HG03095 (cell line): ENCODE measurements at regions not wholly inside any gene's neighbourhood (a gene's known extent, or its start where the extent isn't known, plus 50 kb on each side); places are given as distances from the start of the nearest gene placed in this dataset.
"Not testable (repeated sequence)": the region's sequence is repeated elsewhere in the genome, so short reads cannot be mapped to it uniquely, and the experiment has no call there.

Source experiments
- ATAC-seq: cut with Tn5 transposase; IDR thresholded peaks from one replicate; pipeline ENCODE4 v1.9.1; 2021; ENCODE audit warnings: moderate library complexity; ENCODE audit not compliant: unreplicated experiment

GRCh38 chr10:28188526-28188925 lies 114.3 kb downstream of the MPP7 start:
- no peak for ATAC-seq

- ATAC-seq: no peak
Measured at GRCh38 chr10:28186887-28187578, 115.8 kb downstream of the MPP7 start.

- ATAC-seq: no peak
Measured at GRCh38 chr10:28186461-28186860, 116.4 kb downstream of the MPP7 start.

GRCh38 chr10:28184810-28185209 lies 118.1 kb downstream of the MPP7 start:
- ATAC-seq: no peak

- ATAC-seq: no peak
Measured at GRCh38 chr10:28181478-28182096, 121.3 kb downstream of the MPP7 start.

- no peak for ATAC-seq
Measured at GRCh38 chr10:28180654-28181053, 122.2 kb downstream of the MPP7 start.

GRCh38 chr10:28179743-28180099 lies 123.1 kb downstream of the MPP7 start:
- ATAC-seq: no peak

- ATAC-seq: no peak
Measured at GRCh38 chr10:28179006-28179742, 123.7 kb downstream of the MPP7 start.

- peak; percentile 63 for ATAC-seq
Measured at GRCh38 chr10:28177944-28178637, 124.8 kb downstream of the MPP7 start.

GRCh38 chr10:28176498-28176897 lies 126.4 kb downstream of the MPP7 start:
- not testable (repeated sequence) for ATAC-seq

GRCh38 chr10:28172223-28172610 lies 130.6 kb downstream of the MPP7 start:
- ATAC-seq: no peak

- no peak for ATAC-seq
Measured at GRCh38 chr10:28171468-28172222, 131.2 kb downstream of the MPP7 start.

GRCh38 chr10:28169525-28169924 lies 133.3 kb downstream of the MPP7 start:
- ATAC-seq: peak; percentile 89

GRCh38 chr10:28160866-28161405 lies 141.9 kb downstream of the MPP7 start:
- ATAC-seq: no peak

GRCh38 chr10:28157379-28157778 lies 145.5 kb downstream of the MPP7 start:
- ATAC-seq: no peak

- ATAC-seq: no peak
Measured at GRCh38 chr10:28155726-28156125, 147.1 kb downstream of the MPP7 start.

- no peak for ATAC-seq
Measured at GRCh38 chr10:28151636-28152035, 151.2 kb downstream of the MPP7 start.

GRCh38 chr10:28149746-28150145 lies 150.9 kb upstream of the ODAD2 start:
- ATAC-seq: no peak

- ATAC-seq: no peak
Measured at GRCh38 chr10:28147706-28148105, 148.8 kb upstream of the ODAD2 start.

GRCh38 chr10:28139138-28139537 lies 140.3 kb upstream of the ODAD2 start:
- no peak for ATAC-seq
